OCI-M2 (cell line): ENCODE measurements at regions not wholly inside any gene's neighbourhood (a gene's known extent, or its start where the extent isn't known, plus 50 kb on each side); places are given as distances from the start of the nearest gene placed in this dataset.

Experiments
- DNase-seq: peaks from one replicate; lab custom pipeline; 2025; ENCODE audit not compliant: unreplicated experiment; lab: John Stamatoyannopoulos, UW

DNA sequence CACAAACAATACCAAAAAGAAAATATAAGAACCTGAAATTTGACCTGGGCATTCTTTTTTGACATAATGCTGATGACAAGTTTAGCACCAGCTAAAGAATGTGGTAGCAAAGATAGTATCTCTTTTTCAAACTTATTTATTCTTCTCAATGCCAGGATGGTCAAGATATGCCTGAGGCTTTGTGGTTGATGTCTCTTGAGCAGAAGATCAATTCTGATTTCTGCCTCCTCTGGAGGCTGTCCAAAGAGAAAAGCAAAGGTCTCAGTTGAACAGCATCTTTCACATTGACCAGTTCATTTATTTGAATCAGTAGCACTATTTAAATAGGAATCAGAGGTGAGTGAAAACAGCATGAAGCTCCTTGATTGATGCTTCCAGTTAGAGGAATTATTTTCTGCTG lies 588.2 kb downstream of the HTR1A start:
- DNase-seq: no peak

DNA sequence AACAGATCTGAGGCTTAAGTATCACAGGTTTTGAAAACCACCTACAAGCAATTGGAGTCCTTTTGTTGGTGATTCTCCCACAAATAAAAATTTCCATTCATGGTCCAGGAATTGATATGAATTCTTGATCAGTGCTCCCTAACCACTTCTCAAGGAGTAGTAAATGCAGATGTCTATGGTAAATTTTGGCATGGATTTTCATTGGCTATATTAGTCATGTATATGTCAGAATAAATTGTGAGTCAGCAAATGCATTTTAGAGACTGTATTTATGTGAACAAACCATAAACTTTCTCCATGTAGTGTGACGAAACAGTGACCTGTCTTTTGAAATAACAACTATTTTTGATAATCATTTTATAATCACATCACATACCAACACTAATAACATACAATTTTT lies 611.1 kb downstream of the HTR1A start:
- DNase-seq: no peak

DNA sequence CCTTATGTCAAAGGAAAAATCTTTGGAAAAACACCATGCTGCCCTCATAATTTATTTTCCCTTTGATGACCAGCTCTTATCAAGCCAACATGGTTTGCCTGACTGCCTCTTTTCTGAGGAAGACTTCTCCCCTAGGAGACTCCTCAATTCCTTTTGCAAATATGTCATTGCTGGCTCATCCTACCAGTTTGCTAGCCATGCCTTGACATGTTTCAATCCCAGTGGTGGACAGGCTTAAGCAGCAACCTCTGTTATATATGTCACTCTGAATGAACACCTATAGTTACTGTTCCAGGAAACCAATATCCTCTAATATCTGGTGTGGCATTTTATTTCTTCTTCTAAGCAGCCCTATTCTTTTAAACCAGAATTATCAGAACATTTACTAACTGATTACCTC lies 615.8 kb downstream of the HTR1A start:
- no peak for DNase-seq

- DNase-seq: no peak
Measured at GRCh38 chr5:63341442-63341841, 620.8 kb downstream of the HTR1A start.

DNA sequence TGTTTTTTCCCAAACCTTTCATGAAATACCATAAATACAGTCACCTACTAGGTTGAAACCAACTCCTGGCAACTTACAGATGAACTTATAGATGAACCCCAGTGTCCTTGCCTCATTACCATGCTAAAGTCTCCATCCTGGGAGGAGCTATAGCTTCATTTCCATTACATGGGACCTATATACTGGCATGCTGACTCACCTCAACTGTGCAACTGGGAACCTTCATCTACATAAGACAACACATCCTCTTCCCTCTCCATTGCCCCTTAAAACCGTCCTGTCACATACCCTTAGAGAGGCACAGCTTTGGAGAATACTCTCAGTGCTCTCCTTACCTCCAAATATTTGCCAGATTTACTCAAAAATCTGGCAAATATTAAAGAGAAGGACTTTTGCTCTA lies 638.3 kb downstream of the HTR1A start:
- DNase-seq: no peak

DNA sequence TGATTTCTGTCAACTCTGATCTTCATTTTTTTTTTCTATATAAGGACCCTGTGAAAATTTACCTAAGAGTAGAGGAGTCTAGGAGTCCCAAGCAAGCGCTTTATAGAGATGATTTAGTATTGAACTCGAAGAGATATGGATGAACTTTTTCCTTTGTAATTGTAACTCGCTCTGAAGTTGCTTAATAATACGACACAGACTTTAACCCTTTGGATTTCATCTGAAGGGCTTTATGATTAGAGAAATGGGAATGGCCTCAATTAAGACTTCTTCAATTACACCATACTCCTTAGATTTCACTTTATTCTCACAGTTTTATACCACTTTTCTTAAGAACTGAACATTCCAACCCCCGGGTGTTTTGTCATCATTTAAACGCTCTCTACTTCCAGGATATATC lies 647.7 kb downstream of the HTR1A start:
- no peak for DNase-seq

- no peak for DNase-seq
Measured at GRCh38 chr5:63310644-63311043, 651.6 kb downstream of the HTR1A start.

DNA sequence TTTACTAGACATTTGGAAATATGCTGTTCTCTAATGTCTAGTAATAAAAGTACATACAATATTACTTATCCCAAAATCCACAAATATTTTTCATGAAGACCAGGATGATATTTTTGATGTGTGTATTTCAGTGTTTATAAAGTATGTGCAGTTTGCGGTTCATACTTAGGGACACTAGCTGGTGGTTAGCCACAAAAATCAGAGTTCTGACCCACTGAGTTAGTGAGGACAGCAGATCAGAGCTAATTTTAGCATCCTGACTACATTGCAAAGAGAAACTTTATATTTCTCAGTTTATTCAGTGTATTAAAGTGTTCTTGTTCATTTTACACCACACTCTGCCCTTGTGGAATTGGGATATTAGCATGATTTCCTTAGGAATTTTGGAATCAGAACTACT lies 655.3 kb downstream of the HTR1A start:
- DNase-seq: no peak

DNA sequence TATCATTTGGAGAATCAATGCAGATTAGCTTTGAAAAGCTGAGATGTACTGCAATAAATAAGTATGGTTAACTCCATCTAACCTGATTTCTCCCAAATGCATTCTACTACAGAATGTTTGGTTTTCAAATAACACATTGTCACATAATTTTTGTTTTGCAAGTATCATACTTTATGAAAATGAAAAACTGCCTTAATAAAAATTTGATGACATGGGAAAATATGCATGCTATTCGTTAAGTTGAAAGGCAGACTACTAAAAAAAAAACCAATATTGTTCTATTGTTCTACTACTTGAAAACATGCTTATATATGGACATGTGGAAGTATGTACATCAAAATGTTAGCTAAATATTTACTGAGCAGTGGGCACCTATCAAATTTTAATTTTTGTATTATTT lies 668.9 kb downstream of the HTR1A start:
- DNase-seq: no peak

- no peak for DNase-seq
Measured at GRCh38 chr5:63286724-63287123, 675.5 kb downstream of the HTR1A start.

DNA sequence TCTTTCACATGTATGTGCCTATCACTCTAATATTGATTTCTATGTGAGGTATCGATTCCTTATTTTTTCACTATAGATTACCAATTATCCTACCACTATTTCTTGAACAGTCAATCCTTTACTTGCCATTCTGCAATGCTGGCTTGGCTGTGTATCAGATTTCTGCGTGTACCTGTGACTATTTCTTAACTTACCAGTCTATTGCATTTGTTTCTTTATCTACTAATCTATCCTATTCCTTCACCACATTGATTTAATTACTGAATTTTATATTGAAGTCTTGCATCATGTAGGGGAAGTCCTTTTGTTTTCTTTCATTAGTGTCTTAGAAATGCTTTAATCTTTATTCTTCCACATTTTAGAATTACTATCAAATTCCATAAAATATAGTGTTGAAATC lies 684.8 kb downstream of the LRRC70 start:
- no peak for DNase-seq

GRCh38 chr5:63262185-63262981 lies 683.8 kb downstream of the LRRC70 start:
- DNase-seq: no peak

GRCh38 chr5:63261695-63262094 lies 683.1 kb downstream of the LRRC70 start:
- DNase-seq: no peak

DNA sequence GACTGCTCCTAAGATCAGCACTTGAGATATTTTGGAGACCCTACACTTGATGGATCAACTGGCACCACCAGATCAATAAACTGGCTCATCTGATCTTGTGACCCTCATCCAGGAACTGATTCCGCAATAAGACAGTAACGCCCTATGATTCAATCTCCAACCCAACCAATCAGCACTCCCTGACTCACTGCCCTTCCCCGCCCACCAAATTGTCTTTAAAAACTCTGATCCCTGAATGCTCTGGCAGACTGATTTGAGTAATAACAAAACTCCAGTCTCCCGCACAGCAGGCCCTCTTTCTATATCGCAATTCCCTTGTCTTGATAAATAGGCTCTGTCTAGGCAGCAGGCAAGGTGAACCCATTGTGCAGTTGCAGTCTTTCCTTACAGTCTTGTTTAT lies 677.0 kb downstream of the LRRC70 start:
- no peak for DNase-seq

- DNase-seq: no peak
Measured at GRCh38 chr5:63250939-63251338, 672.3 kb downstream of the LRRC70 start.

DNA sequence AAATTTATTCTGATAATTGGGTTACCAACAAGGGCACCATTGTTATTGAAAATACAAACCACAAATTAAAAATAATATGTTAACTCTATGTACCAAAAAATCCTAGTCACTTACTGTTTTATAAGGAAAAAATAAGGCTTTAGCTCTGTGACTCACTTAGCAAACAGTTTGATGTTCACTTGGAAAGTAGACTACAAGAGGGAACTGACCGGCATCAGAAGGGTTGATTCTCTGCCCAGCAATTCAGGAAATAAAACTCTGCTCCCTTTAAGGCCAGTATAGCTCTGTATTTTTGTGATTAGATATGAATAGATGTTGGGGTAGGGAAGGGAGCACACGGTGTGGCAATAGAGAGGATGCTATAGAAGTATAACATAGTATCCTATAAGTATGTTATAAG lies 671.3 kb downstream of the LRRC70 start:
- DNase-seq: no peak

- no peak for DNase-seq
Measured at GRCh38 chr5:63247651-63248050, 669.0 kb downstream of the LRRC70 start.

- no peak for DNase-seq
Measured at GRCh38 chr5:63245271-63245670, 666.7 kb downstream of the LRRC70 start.

- no peak for DNase-seq
Measured at GRCh38 chr5:63240063-63240755, 661.6 kb downstream of the LRRC70 start.

- DNase-seq: no peak
Measured at GRCh38 chr5:63233911-63234310, 655.3 kb downstream of the LRRC70 start.

DNA sequence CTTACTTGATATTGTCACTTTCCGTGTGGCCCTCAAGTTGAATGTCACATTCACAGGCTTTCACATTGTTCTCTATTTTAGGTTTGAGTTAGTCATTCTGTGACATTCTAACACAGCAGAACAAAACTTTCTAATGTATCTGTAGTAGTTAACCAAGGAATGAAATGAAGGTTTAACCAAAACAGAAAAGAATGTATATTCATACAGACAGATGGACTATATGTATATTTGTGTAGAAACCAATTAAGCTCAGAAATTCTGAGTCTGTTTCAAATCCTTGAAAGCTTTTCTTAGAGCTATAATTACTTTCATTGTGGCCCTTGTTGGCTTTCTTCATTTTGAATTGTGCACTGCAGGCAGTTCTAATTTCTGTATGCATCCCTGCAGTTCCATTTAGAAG lies 654.7 kb downstream of the LRRC70 start:
- DNase-seq: no peak

GRCh38 chr5:63230754-63231153 lies 652.1 kb downstream of the LRRC70 start:
- no peak for DNase-seq

GRCh38 chr5:63228154-63228553 lies 649.5 kb downstream of the LRRC70 start:
- no peak for DNase-seq
